ENCODE measurements at regions not wholly inside any gene's neighbourhood (a gene's known extent, or its start where the extent isn't known, plus 50 kb on each side); places are given as distances from the start of the nearest gene placed in this dataset.

DNA sequence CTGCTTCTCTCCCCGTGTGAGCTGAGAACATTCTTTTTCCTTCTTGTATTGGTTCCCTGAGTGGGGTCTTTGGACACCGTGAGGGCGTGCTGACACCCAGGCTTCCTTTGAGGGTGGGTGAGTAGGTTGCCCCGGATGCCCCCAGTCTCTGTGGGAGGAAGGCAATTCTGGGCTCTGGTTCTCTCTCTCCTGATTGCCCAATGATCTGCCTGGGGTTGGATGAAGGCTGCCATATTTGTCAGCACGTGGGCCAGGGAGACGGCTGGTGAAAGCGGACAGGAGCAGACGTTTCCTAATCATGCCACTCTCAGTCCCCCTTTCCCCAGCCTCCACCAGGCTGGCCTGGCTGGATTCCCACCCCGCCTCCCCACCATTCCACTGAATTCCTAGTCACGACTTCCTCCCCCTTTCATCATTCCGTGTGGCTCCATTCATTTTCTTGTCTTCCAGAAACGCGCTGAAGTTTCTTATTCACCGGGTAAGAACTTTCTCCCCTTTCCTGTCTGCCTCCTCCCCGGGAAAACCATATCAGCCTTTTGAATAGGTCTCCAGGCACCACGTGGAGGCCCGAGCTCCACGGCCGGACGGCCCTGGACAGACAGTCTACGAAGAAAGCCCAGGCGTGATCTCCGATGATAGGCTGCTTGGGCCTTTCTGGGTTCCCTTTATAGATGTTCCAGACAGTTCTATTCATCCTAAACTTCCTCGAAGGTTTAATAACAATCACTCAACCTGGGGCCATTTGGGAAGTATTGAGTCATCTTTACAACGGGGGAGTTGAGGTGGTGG lies 98.7 kb upstream of the NPTX2 start:
- no peak for TF ChIP-seq EP300 (IDR thresholded peaks at IDR 0.05)
- TF ChIP-seq, protein P1, sequence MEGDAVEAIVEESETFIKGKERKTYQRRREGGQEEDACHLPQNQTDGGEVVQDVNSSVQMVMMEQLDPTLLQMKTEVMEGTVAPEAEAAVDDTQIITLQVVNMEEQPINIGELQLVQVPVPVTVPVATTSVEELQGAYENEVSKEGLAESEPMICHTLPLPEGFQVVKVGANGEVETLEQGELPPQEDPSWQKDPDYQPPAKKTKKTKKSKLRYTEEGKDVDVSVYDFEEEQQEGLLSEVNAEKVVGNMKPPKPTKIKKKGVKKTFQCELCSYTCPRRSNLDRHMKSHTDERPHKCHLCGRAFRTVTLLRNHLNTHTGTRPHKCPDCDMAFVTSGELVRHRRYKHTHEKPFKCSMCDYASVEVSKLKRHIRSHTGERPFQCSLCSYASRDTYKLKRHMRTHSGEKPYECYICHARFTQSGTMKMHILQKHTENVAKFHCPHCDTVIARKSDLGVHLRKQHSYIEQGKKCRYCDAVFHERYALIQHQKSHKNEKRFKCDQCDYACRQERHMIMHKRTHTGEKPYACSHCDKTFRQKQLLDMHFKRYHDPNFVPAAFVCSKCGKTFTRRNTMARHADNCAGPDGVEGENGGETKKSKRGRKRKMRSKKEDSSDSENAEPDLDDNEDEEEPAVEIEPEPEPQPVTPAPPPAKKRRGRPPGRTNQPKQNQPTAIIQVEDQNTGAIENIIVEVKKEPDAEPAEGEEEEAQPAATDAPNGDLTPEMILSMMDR (IDR thresholded peaks at IDR 0.05): no peak

All from stomach (tissue), 4 donors.